GM18502 (cell line): ENCODE measurements at regions not wholly inside any gene's neighbourhood (a gene's known extent, or its start where the extent isn't known, plus 50 kb on each side); places are given as distances from the start of the nearest gene placed in this dataset.
"Not testable (repeated sequence)": the region's sequence is repeated elsewhere in the genome, so short reads cannot be mapped to it uniquely, and the experiment has no call there.

ENCODE experiments used
- ATAC-seq: cut with Tn5 transposase; IDR thresholded peaks from one replicate; pipeline ENCODE4 v1.9.1; 2021; ENCODE audit warnings: mild to moderate bottlenecking; ENCODE audit not compliant: unreplicated experiment, poor library complexity

- ATAC-seq, result not testable (repeated sequence)
These were observed 53.2 kb upstream of the TBL1X start for GRCh38 chrX:9411682-9412081.

- ATAC-seq, result no peak
These were observed 50.4 kb upstream of the TBL1X start for GRCh38 chrX:9414416-9414815.
